ENCODE measurements at regions not wholly inside any gene's neighbourhood (a gene's known extent, or its start where the extent isn't known, plus 50 kb on each side); places are given as distances from the start of the nearest gene placed in this dataset.
A peak's percentile ranks its signal among the peaks of the same experiment; 100 is the strongest.

DNA sequence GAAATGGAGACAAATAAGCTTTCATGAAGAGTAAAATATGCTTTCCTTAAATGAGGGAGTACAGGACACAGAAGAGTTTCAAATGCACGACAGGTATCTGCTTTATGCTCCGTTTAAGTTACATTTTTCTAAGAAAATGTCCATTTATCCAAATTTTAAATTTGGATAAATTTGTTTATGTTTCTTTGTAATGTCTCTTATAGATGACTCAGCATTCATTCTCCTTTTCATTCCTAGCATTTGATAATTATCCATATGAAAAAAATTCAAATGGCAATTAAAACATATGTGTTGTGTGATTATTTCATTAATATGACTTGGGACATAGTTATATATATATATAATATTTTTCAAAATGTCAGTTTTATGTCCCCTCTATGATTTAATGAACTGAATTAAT is 1449.3 kb downstream of the SLITRK1 start:
- Histone ChIP-seq H3K4me3 (ENCODE audit: low read depth, low read length) (no peak overlapping the region), H3K27me3 (ENCODE audit: control insufficient read depth, insufficient read depth, low read length) (no peaks in the 10 kb centered on the region), H3K36me3 (ENCODE audit: control insufficient read depth, insufficient read depth, low read length) (no peaks in the 10 kb centered on the region)
- TF ChIP-seq, protein P1, sequence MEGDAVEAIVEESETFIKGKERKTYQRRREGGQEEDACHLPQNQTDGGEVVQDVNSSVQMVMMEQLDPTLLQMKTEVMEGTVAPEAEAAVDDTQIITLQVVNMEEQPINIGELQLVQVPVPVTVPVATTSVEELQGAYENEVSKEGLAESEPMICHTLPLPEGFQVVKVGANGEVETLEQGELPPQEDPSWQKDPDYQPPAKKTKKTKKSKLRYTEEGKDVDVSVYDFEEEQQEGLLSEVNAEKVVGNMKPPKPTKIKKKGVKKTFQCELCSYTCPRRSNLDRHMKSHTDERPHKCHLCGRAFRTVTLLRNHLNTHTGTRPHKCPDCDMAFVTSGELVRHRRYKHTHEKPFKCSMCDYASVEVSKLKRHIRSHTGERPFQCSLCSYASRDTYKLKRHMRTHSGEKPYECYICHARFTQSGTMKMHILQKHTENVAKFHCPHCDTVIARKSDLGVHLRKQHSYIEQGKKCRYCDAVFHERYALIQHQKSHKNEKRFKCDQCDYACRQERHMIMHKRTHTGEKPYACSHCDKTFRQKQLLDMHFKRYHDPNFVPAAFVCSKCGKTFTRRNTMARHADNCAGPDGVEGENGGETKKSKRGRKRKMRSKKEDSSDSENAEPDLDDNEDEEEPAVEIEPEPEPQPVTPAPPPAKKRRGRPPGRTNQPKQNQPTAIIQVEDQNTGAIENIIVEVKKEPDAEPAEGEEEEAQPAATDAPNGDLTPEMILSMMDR (IDR thresholded peaks at IDR 0.05; ENCODE audit: insufficient read depth, low read length, poor library complexity, severe bottlenecking): no peak
- DNase-seq (ENCODE audit: low read depth): no peak

DNA sequence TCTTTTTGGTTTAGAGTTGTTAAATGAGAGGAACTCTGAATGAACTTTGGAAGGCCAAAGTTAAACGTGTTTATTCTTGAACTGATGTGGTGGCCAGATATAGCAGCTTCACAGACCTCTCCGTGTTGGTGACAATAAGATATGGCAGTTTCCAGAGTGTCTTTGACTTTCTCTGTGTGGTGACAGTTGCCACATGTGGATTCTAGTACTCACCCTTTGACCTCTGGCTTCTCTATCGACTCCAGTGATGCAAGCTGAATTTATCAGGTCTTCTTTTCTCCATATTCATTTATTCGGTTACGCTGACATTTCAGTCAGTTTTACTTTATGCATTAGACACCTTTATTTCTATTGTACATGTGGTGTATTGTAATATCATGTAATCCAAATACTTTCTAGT is 1469.5 kb downstream of the SLITRK1 start:
- H3K4me3 ChIP-seq (ENCODE audit: low read depth, low read length): no peak overlapping the region
- TF ChIP-seq, protein P1 (IDR thresholded peaks at IDR 0.05; ENCODE audit: insufficient read depth, low read length, poor library complexity, severe bottlenecking): no peak
- H3K27me3 ChIP-seq (ENCODE audit: control insufficient read depth, insufficient read depth, low read length): no peaks in the 10 kb centered on the region
- no peaks in the 10 kb centered on the region for H3K36me3 ChIP-seq (ENCODE audit: control insufficient read depth, insufficient read depth, low read length)
- no peak for DNase-seq (ENCODE audit: low read depth)

DNA sequence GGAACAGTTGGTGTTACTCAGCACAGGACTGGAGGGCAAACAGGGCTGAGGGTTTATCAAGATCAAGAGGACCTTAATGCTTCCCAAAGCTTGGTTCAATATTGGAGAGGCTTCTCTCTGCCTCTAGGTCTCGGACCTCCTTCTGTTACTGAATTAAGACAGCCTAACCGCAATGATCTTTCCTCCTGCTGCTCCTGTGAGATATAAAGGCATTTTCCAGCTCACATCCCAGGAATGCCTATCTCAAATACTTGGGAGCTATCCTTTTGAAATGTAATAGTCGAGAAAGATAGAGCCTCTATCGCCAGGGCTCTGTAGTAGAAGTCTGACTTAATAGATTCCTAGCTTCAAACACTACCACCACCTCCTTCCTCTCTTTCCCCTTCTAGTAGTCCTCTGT is 1475.0 kb downstream of the SLITRK1 start:
- H3K36me3 ChIP-seq (ENCODE audit: control insufficient read depth, insufficient read depth, low read length): no peaks in the 10 kb centered on the region
- TF ChIP-seq, protein P1 (IDR thresholded peaks at IDR 0.05; ENCODE audit: insufficient read depth, low read length, poor library complexity, severe bottlenecking): no peak
- H3K4me3 ChIP-seq (ENCODE audit: low read depth, low read length): no peak overlapping the region
- DNase-seq (ENCODE audit: low read depth): no peak
- no peaks in the 10 kb centered on the region for H3K27me3 ChIP-seq (ENCODE audit: control insufficient read depth, insufficient read depth, low read length)

DNA sequence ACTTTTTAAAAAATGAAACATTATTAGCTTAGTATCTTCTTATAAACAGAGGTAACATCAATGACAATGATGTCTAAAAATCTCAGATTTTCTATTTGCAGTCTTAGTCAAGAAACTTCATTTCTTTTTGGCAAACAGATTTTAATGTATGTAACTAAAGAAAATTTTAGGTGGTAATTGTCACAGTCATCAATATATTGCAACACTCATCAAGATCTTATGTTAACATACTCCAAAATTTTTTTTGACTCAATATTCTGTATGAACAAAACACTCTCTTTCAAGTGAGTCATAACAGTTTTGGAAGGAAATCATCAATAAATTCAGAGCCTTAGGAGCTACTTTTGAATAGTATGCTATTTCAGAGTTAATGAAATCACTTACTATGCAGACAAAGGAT is 1507.6 kb downstream of the SLITRK1 start:
- TF ChIP-seq, protein P1 (IDR thresholded peaks at IDR 0.05; ENCODE audit: insufficient read depth, low read length, poor library complexity, severe bottlenecking): no peak
- Histone ChIP-seq H3K36me3 (ENCODE audit: control insufficient read depth, insufficient read depth, low read length) (no peaks in the 10 kb centered on the region), H3K27me3 (ENCODE audit: control insufficient read depth, insufficient read depth, low read length) (no peaks in the 10 kb centered on the region), H3K4me3 (ENCODE audit: low read depth, low read length) (no peak overlapping the region)
- no peak for DNase-seq (ENCODE audit: low read depth)

DNA sequence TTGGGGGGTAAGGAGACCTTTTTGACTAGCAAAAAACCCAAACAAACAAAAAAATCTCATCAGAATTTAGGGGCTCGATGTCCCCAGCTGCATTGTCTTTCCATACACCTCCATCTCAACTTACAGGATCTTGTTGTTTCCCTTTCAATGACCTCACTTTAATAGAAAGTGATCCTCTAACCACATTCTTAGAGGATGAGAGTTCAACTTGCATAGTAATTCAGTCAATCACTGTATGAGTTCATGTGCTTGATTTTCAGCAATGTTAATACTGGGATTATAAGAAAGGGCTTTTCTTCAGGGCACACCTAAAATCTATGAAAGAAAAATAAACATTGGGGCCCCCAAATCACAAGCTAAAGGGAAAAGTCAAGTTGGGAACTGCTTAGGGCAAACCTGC is 1512.0 kb downstream of the SLITRK1 start:
- H3K4me3 ChIP-seq (ENCODE audit: low read depth, low read length): no peak overlapping the region
- DNase-seq (ENCODE audit: low read depth): peak; percentile 31
- no peaks in the 10 kb centered on the region for H3K27me3 ChIP-seq (ENCODE audit: control insufficient read depth, insufficient read depth, low read length)
- TF ChIP-seq, protein P1 (IDR thresholded peaks at IDR 0.05; ENCODE audit: insufficient read depth, low read length, poor library complexity, severe bottlenecking): no peak
- H3K36me3 ChIP-seq (ENCODE audit: control insufficient read depth, insufficient read depth, low read length): no peaks in the 10 kb centered on the region

DNA sequence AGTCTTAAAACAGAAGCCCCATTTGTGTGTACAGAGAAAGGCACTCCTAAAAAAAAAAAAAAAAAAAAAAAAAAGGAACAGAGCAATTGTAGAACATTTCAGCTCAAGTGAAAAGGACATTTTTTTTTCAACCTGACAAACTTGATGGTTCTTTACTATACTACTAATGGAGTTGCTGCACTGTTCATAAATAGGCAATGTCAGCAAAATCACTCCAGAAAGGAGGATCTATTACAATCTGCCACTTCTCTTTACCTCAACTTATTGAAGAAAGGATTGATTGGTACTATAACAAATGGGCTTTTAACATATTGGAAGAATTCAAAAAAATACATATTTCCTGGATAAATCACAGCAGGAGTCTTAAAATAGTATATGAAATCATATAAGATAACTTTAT is 1517.7 kb downstream of the SLITRK1 start:
- TF ChIP-seq, protein P1 (IDR thresholded peaks at IDR 0.05; ENCODE audit: insufficient read depth, low read length, poor library complexity, severe bottlenecking): no peak
- no peak overlapping the region for H3K4me3 ChIP-seq (ENCODE audit: low read depth, low read length)
- no peak for DNase-seq (ENCODE audit: low read depth)
- no peaks in the 10 kb centered on the region for H3K27me3 ChIP-seq (ENCODE audit: control insufficient read depth, insufficient read depth, low read length)
- H3K36me3 ChIP-seq (ENCODE audit: control insufficient read depth, insufficient read depth, low read length): no peaks in the 10 kb centered on the region
